ENCODE measurements at regions not wholly inside any gene's neighbourhood (a gene's known extent, or its start where the extent isn't known, plus 50 kb on each side); places are given as distances from the start of the nearest gene placed in this dataset.

- H3K9me3 Mint-ChIP-seq = peaks cover 5% of the 10 kb centered on the region; the same call in 1 of the 3 replicates
- Histone ChIP-seq H2AFZ (no peak overlapping the region), H3K9me2 (ENCODE audit: insufficient read depth) (no peaks in the 10 kb centered on the region), H3K4me1 (ENCODE audit: insufficient read depth) (no peaks in the 10 kb centered on the region; the same call in 1 of the 2 replicates), H3K4me2 (no peak overlapping the region), H3K36me3 (ENCODE audit: insufficient read depth) (no peaks in the 10 kb centered on the region), H3K79me2 (replicated peaks; ENCODE audit: insufficient read depth) (no peaks in the 10 kb centered on the region), H3K27ac (ENCODE audit: low read depth) (no peak overlapping the region), H3F3A (replicated peaks; ENCODE audit: low read depth) (no peaks in the 10 kb centered on the region), H3K27me3 (ENCODE audit: insufficient read depth) (no peaks in the 10 kb centered on the region), H4K20me1 (replicated peaks; ENCODE audit: insufficient read depth) (no peaks in the 10 kb centered on the region), H3K4me3 (no peak overlapping the region)
- no peaks in the 10 kb centered on the region for H3K36me3 Mint-ChIP-seq (ENCODE audit: low read depth)
- H3K4me1 Mint-ChIP-seq = peaks cover 18% of the 10 kb centered on the region
- H3K27me3 Mint-ChIP-seq (ENCODE audit: insufficient read depth, low read depth, poor library complexity) = no peaks in the 10 kb centered on the region
- H3K4me3 Mint-ChIP-seq = no peak overlapping the region
- DNase-seq (ENCODE audit: low spot score) = no peak
- no peak for ATAC-seq
- no peak for TF ChIP-seq EZH2phosphoT487 (IDR thresholded peaks at IDR 0.05; ENCODE audit: unreplicated experiment)
- no peak for TF ChIP-seq NANOG (IDR thresholded peaks at IDR 0.05; ENCODE audit: borderline replicate concordance)
- TF ChIP-seq, protein P1, sequence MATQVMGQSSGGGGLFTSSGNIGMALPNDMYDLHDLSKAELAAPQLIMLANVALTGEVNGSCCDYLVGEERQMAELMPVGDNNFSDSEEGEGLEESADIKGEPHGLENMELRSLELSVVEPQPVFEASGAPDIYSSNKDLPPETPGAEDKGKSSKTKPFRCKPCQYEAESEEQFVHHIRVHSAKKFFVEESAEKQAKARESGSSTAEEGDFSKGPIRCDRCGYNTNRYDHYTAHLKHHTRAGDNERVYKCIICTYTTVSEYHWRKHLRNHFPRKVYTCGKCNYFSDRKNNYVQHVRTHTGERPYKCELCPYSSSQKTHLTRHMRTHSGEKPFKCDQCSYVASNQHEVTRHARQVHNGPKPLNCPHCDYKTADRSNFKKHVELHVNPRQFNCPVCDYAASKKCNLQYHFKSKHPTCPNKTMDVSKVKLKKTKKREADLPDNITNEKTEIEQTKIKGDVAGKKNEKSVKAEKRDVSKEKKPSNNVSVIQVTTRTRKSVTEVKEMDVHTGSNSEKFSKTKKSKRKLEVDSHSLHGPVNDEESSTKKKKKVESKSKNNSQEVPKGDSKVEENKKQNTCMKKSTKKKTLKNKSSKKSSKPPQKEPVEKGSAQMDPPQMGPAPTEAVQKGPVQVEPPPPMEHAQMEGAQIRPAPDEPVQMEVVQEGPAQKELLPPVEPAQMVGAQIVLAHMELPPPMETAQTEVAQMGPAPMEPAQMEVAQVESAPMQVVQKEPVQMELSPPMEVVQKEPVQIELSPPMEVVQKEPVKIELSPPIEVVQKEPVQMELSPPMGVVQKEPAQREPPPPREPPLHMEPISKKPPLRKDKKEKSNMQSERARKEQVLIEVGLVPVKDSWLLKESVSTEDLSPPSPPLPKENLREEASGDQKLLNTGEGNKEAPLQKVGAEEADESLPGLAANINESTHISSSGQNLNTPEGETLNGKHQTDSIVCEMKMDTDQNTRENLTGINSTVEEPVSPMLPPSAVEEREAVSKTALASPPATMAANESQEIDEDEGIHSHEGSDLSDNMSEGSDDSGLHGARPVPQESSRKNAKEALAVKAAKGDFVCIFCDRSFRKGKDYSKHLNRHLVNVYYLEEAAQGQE (IDR thresholded peaks at IDR 0.05; ENCODE audit: unreplicated experiment) = no peak
- no peak for TF ChIP-seq ZNF114 (CRISPR knock-in tag; IDR thresholded peaks at IDR 0.05)
- TF ChIP-seq CREB1 (CRISPR knock-in tag; IDR thresholded peaks at IDR 0.05; ENCODE audit: low read depth) = no peak
- no peak for TF ChIP-seq JUNB (IDR thresholded peaks at IDR 0.05; ENCODE audit: unreplicated experiment)
- TF ChIP-seq STAT1 (IDR thresholded peaks at IDR 0.05; ENCODE audit: unreplicated experiment) = no peak
- TF ChIP-seq, protein P2, sequence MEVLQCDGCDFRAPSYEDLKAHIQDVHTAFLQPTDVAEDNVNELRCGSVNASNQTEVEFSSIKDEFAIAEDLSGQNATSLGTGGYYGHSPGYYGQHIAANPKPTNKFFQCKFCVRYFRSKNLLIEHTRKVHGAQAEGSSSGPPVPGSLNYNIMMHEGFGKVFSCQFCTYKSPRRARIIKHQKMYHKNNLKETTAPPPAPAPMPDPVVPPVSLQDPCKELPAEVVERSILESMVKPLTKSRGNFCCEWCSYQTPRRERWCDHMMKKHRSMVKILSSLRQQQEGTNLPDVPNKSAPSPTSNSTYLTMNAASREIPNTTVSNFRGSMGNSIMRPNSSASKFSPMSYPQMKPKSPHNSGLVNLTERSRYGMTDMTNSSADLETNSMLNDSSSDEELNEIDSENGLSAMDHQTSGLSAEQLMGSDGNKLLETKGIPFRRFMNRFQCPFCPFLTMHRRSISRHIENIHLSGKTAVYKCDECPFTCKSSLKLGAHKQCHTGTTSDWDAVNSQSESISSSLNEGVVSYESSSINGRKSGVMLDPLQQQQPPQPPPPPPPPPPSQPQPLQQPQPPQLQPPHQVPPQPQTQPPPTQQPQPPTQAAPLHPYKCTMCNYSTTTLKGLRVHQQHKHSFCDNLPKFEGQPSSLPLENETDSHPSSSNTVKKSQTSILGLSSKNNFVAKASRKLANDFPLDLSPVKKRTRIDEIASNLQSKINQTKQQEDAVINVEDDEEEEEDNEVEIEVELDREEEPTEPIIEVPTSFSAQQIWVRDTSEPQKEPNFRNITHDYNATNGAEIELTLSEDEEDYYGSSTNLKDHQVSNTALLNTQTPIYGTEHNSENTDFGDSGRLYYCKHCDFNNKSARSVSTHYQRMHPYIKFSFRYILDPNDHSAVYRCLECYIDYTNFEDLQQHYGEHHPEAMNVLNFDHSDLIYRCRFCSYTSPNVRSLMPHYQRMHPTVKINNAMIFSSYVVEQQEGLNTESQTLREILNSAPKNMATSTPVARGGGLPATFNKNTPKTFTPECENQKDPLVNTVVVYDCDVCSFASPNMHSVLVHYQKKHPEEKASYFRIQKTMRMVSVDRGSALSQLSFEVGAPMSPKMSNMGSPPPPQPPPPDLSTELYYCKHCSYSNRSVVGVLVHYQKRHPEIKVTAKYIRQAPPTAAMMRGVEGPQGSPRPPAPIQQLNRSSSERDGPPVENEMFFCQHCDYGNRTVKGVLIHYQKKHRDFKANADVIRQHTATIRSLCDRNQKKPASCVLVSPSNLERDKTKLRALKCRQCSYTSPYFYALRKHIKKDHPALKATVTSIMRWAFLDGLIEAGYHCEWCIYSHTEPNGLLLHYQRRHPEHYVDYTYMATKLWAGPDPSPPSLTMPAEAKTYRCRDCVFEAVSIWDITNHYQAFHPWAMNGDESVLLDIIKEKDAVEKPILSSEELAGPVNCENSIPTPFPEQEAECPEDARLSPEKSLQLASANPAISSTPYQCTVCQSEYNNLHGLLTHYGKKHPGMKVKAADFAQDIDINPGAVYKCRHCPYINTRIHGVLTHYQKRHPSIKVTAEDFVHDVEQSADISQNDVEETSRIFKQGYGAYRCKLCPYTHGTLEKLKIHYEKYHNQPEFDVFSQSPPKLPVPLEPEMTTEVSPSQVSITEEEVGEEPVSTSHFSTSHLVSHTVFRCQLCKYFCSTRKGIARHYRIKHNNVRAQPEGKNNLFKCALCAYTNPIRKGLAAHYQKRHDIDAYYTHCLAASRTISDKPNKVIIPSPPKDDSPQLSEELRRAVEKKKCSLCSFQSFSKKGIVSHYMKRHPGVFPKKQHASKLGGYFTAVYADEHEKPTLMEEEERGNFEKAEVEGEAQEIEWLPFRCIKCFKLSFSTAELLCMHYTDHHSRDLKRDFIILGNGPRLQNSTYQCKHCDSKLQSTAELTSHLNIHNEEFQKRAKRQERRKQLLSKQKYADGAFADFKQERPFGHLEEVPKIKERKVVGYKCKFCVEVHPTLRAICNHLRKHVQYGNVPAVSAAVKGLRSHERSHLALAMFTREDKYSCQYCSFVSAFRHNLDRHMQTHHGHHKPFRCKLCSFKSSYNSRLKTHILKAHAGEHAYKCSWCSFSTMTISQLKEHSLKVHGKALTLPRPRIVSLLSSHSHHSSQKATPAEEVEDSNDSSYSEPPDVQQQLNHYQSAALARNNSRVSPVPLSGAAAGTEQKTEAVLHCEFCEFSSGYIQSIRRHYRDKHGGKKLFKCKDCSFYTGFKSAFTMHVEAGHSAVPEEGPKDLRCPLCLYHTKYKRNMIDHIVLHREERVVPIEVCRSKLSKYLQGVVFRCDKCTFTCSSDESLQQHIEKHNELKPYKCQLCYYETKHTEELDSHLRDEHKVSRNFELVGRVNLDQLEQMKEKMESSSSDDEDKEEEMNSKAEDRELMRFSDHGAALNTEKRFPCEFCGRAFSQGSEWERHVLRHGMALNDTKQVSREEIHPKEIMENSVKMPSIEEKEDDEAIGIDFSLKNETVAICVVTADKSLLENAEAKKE (CRISPR knock-in tag; IDR thresholded peaks at IDR 0.05) = no peak
- TF ChIP-seq, protein P3, sequence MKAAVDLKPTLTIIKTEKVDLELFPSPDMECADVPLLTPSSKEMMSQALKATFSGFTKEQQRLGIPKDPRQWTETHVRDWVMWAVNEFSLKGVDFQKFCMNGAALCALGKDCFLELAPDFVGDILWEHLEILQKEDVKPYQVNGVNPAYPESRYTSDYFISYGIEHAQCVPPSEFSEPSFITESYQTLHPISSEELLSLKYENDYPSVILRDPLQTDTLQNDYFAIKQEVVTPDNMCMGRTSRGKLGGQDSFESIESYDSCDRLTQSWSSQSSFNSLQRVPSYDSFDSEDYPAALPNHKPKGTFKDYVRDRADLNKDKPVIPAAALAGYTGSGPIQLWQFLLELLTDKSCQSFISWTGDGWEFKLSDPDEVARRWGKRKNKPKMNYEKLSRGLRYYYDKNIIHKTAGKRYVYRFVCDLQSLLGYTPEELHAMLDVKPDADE (IDR thresholded peaks at IDR 0.05) = no peak
- TF ChIP-seq EZH2 (IDR thresholded peaks at IDR 0.05; ENCODE audit: low read depth, unreplicated experiment) = no peak
- TF ChIP-seq ZNF331 (CRISPR knock-in tag; IDR thresholded peaks at IDR 0.05; ENCODE audit: low read depth) = no peak
- TF ChIP-seq, protein P4, sequence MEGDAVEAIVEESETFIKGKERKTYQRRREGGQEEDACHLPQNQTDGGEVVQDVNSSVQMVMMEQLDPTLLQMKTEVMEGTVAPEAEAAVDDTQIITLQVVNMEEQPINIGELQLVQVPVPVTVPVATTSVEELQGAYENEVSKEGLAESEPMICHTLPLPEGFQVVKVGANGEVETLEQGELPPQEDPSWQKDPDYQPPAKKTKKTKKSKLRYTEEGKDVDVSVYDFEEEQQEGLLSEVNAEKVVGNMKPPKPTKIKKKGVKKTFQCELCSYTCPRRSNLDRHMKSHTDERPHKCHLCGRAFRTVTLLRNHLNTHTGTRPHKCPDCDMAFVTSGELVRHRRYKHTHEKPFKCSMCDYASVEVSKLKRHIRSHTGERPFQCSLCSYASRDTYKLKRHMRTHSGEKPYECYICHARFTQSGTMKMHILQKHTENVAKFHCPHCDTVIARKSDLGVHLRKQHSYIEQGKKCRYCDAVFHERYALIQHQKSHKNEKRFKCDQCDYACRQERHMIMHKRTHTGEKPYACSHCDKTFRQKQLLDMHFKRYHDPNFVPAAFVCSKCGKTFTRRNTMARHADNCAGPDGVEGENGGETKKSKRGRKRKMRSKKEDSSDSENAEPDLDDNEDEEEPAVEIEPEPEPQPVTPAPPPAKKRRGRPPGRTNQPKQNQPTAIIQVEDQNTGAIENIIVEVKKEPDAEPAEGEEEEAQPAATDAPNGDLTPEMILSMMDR (conservative IDR thresholded peaks at IDR 0.05; ENCODE audit: low read depth in 2 of 2) = no peak
- no peak for TF ChIP-seq POLR2AphosphoS5 (IDR thresholded peaks at IDR 0.05; ENCODE audit: low read depth)
- H3K27ac Mint-ChIP-seq = no peak overlapping the region
Observed at GRCh38 chr2:144849612-144850011, 329.7 kb upstream of the ZEB2 start.

Measured in GM23338 (cell line).